ENCODE measurements at regions not wholly inside any gene's neighbourhood (a gene's known extent, or its start where the extent isn't known, plus 50 kb on each side); places are given as distances from the start of the nearest gene placed in this dataset.
"Not testable (repeated sequence)": the region's sequence is repeated elsewhere in the genome, so short reads cannot be mapped to it uniquely, and the experiment has no call there.

- DNase-seq (ENCODE audit: low read depth in 2 of 2), result no peak
Observed at GRCh38 chr10:45249978-45250693, 65.3 kb downstream of the OR13A1 start.

- DNase-seq (ENCODE audit: low read depth in 2 of 2), result not testable (repeated sequence)
Observed at GRCh38 chr10:45250694-45251075, 64.7 kb downstream of the OR13A1 start.

Measured in stimulated activated CD8-positive, alpha-beta memory T cell treated with anti-CD3 and anti-CD28 coated beads, Interleukin-7, amount 100 ng/mL, for 4 hours (primary cell).